K562 (cell line): ENCODE measurements at regions not wholly inside any gene's neighbourhood (a gene's known extent, or its start where the extent isn't known, plus 50 kb on each side); places are given as distances from the start of the nearest gene placed in this dataset.

Experiments
- CTCF ChIP-seq, 3 experiments: IDR thresholded peaks in 2 of 3; conservative IDR thresholded peaks in 1 of 3; 2 replicates each; pipeline ENCODE4 v1.5.1; 2011 to 2012; ENCODE audit warnings: low read length in 3 of 3, mild to moderate bottlenecking in 3 of 3, control low read depth in 2 of 3, improper control_type of control experiment in 1 of 3, inconsistent platforms in 1 of 3, low read depth in 1 of 3, mixed read lengths in 1 of 3, moderate library complexity in 1 of 3; ENCODE audit not compliant: insufficient read depth in 2 of 3
- FOXM1 ChIP-seq, 2 experiments: fragments of 450-650 bp in 1 of 2; sonication (generic) in 1 of 2; formaldehyde crosslinking in 1 of 2; IDR thresholded peaks; 2 replicates each; pipeline versions ENCODE4 v1.6.1 to v1.9.0; 2017 to 2022; ENCODE audit warnings: low read depth in 2 of 2, mild to moderate bottlenecking in 2 of 2, missing genetic modification reagents in 1 of 2, moderate library complexity in 1 of 2
- HNRNPUL1 ChIP-seq: fragments of 200-400 bp; formaldehyde crosslinking; IDR thresholded peaks from 2 replicates; pipeline ENCODE4 v1.6.1; 2017; ENCODE audit warnings: low read length
- KLF10 ChIP-seq: fragments of 250-450 bp; sonication (Bioruptor Pico); IDR thresholded peaks from 2 replicates; pipeline ENCODE4 v1.6.1; 2021; ENCODE audit warnings: matching md5 sums
- MAZ ChIP-seq, 2 experiments: fragments of 450-650 bp in 1 of 2; sonication (generic) in 1 of 2; formaldehyde crosslinking; IDR thresholded peaks in 1 of 2; conservative IDR thresholded peaks in 1 of 2; 2 replicates each; pipeline versions ENCODE4 v1.4.0 to v1.5.0; 2020; ENCODE audit warnings: mild to moderate bottlenecking in 1 of 2, missing genetic modification reagents in 1 of 2
- NR2C2 ChIP-seq, 2 experiments: fragments of 200-800 bp in 1 of 2; sonication (Bioruptor generic) in 1 of 2; sonication (generic) in 1 of 2; formaldehyde crosslinking in 1 of 2; IDR thresholded peaks; 2 replicates each; pipeline versions ENCODE4 v1.6.1 to v1.8.0; 2016 to 2022; ENCODE audit warnings: mild to moderate bottlenecking in 1 of 2, missing compliant biosample characterization in 1 of 2, missing genetic modification characterization in 1 of 2, missing genetic modification reagents in 1 of 2
- NR3C1 ChIP-seq: sonication (generic); formaldehyde crosslinking; IDR thresholded peaks from 2 replicates; pipeline ENCODE4 v1.8.1; 2022; ENCODE audit warnings: missing genetic modification reagents
- RFX1 ChIP-seq: fragments of 450-650 bp; IDR thresholded peaks from 2 replicates; pipeline ENCODE4 v1.6.1; 2016; ENCODE audit warnings: mild to moderate bottlenecking, moderate library complexity
- STAT5B ChIP-seq: fragments of 250-450 bp; sonication (Bioruptor Pico); IDR thresholded peaks from 2 replicates; pipeline ENCODE4 v1.8.0; 2021; ENCODE audit warnings: mild to moderate bottlenecking, inconsistent platforms
- ZBTB43 ChIP-seq: sonication (generic); formaldehyde crosslinking; IDR thresholded peaks from 2 replicates; pipeline ENCODE4 v1.8.0; 2023; ENCODE audit warnings: mild to moderate bottlenecking, missing genetic modification reagents
- ZNF121 ChIP-seq: sonication (generic); formaldehyde crosslinking; conservative IDR thresholded peaks from 2 replicates; pipeline ENCODE4 v1.8.0; 2022; ENCODE audit warnings: missing genetic modification reagents
- ZNF280A ChIP-seq: fragments of 450-650 bp; IDR thresholded peaks from 2 replicates; pipeline ENCODE4 v1.6.1; 2018; ENCODE audit warnings: mild to moderate bottlenecking, low read depth; ENCODE audit not compliant: partially characterized antibody
- ZNF318 ChIP-seq, 2 experiments: fragments of 450-650 bp; IDR thresholded peaks; 2 replicates each; pipeline ENCODE4 v1.6.1; 2016; ENCODE audit warnings: mild to moderate bottlenecking in 2 of 2, borderline replicate concordance in 1 of 2, low read depth in 1 of 2, moderate library complexity in 1 of 2

GRCh38 chr9:108039012-108039411, 549.4 kb upstream of the KLF4 start:
- no peak for TF ChIP-seq FOXM1 (IDR thresholded peaks at IDR 0.05; ENCODE audit: low read depth)
- no peak for TF ChIP-seq FOXM1 (CRISPR knock-in tag; IDR thresholded peaks at IDR 0.05; ENCODE audit: low read depth)
- no peak for TF ChIP-seq ZNF121 (CRISPR knock-in tag)
- no peak for TF ChIP-seq NR3C1 (CRISPR knock-in tag)
- TF ChIP-seq RFX1 = no peak
- TF ChIP-seq ZNF318 (IDR thresholded peaks at IDR 0.05; ENCODE audit: borderline replicate concordance in 1 of 2, low read depth in 1 of 2) = no peak
- TF ChIP-seq MAZ (CRISPR knock-in tag; conservative IDR thresholded peaks at IDR 0.05 in 1 of 2, IDR thresholded peaks at IDR 0.05 in 1 of 2) = no peak
- no peak for TF ChIP-seq HNRNPUL1
- TF ChIP-seq ZBTB43 (CRISPR knock-in tag) = no peak
- TF ChIP-seq NR2C2 (CRISPR knock-in tag; IDR thresholded peaks at IDR 0.05) = no peak
- TF ChIP-seq NR2C2 (tag; IDR thresholded peaks at IDR 0.05) = no peak
- TF ChIP-seq ZNF280A = no peak
- TF ChIP-seq CTCF (IDR thresholded peaks at IDR 0.05 in 2 of 3, conservative IDR thresholded peaks at IDR 0.05 in 1 of 3; ENCODE audit: insufficient read depth in 2 of 3, low read depth in 1 of 3, low read length in 3 of 3) = no peak
- no peak for TF ChIP-seq STAT5B (CRISPR knock-in tag)
- no peak for TF ChIP-seq KLF10
